SU-DHL-6 (cell line): ENCODE measurements at regions not wholly inside any gene's neighbourhood (a gene's known extent, or its start where the extent isn't known, plus 50 kb on each side); places are given as distances from the start of the nearest gene placed in this dataset.

Experiments used
- H2AFZ ChIP-seq: fragments of 200-600 bp; sonication (generic); 2 replicates; pipeline ENCODE4 v1.6.1; 2014; ENCODE audit warnings: low read depth, mild to moderate bottlenecking, moderate library complexity, mixed read lengths, antibody characterized with exemption, low read length; ENCODE audit not compliant: severe bottlenecking
- H3F3A ChIP-seq: fragments of 200-600 bp; shearing (Covaris generic); 2 replicates; pipeline ENCODE4 v1.6.0; 2016; ENCODE audit warnings: antibody characterized with exemption, mild to moderate bottlenecking; ENCODE audit not compliant: insufficient read depth
- H3K27ac ChIP-seq: fragments of 200-600 bp; sonication (generic); 2 replicates; pipeline ENCODE4 v1.5.1; 2016; ENCODE audit warnings: low read depth, mild to moderate bottlenecking, low read length, moderate library complexity, mixed read lengths
- H3K27me3 ChIP-seq: fragments of 200-600 bp; sonication (generic), shearing (Covaris generic); 2 replicates; pipeline ENCODE4 v1.6.0; 2014; ENCODE audit warnings: mild to moderate bottlenecking, low read length
- H3K36me3 ChIP-seq: fragments of 200-600 bp; sonication (generic); 2 replicates; pipeline ENCODE4 v1.6.1; 2014; ENCODE audit warnings: mild to moderate bottlenecking, low read length, mixed read lengths
- H3K4me2 ChIP-seq: fragments of 300-600, 200-600 bp; shearing (Covaris generic), sonication (generic); 2 replicates; pipeline ENCODE4 v1.6.0; 2014; ENCODE audit warnings: low read length, low read depth, mild to moderate bottlenecking; ENCODE audit not compliant: poor library complexity, severe bottlenecking
- H3K4me3 ChIP-seq: fragments of 200-600 bp; sonication (generic); 2 replicates; pipeline ENCODE4 v1.5.1; 2014; ENCODE audit warnings: antibody characterized with exemption, low read length, mild to moderate bottlenecking, mixed read lengths; ENCODE audit not compliant: insufficient read depth, poor library complexity, severe bottlenecking
- H3K79me2 ChIP-seq: fragments of 200-600 bp; sonication (generic); 2 replicates; pipeline ENCODE4 v1.6.1; 2014; ENCODE audit warnings: mild to moderate bottlenecking, low read length, moderate library complexity; ENCODE audit not compliant: insufficient read depth
- H3K9ac ChIP-seq: fragments of 200-600 bp; sonication (generic); 2 replicates; pipeline ENCODE4 v1.7.0; 2014; ENCODE audit warnings: mild to moderate bottlenecking, low read length
- H3K9me2 ChIP-seq: fragments of 200-600 bp; sonication (generic); replicated peaks from 2 replicates; pipeline ENCODE4 v1.6.1; 2014; ENCODE audit warnings: low read length; ENCODE audit not compliant: insufficient read depth
- H3K9me3 ChIP-seq: fragments of 200-600 bp; sonication (generic); 2 replicates; pipeline ENCODE4 v1.6.1; 2014; ENCODE audit warnings: low read length, mixed read lengths; ENCODE audit not compliant: insufficient read depth
- H4K20me1 ChIP-seq: fragments of 200-600 bp; sonication (generic); 2 replicates; pipeline ENCODE4 v1.6.1; 2014; ENCODE audit warnings: low read depth, mild to moderate bottlenecking, antibody characterized with exemption, low read length, moderate library complexity, mixed read lengths
- CTCF ChIP-seq: fragments of 200-600 bp; sonication (generic); IDR thresholded peaks from one replicate; pipeline ENCODE4 v1.5.1; 2017; ENCODE audit warnings: antibody characterized with exemption, mild to moderate bottlenecking, low read length, moderate library complexity; ENCODE audit not compliant: insufficient read depth, poor library complexity, severe bottlenecking
- EZH2phosphoT487 ChIP-seq: fragments of 200-600 bp; sonication (generic), shearing (Covaris generic); conservative IDR thresholded peaks from 2 replicates; pipeline ENCODE4 v1.6.1; 2018; ENCODE audit warnings: mild to moderate bottlenecking, antibody characterized with exemption, low read length, moderate library complexity, mixed read lengths

- no peak overlapping the region for H3K27ac ChIP-seq
- H3K79me2 ChIP-seq: no peaks in the 10 kb centered on the region
- no peak overlapping the region for H3K4me2 ChIP-seq
- H3K36me3 ChIP-seq: no peaks in the 10 kb centered on the region
- TF ChIP-seq CTCF: no peak
- no peak for TF ChIP-seq EZH2phosphoT487
- no peaks in the 10 kb centered on the region for H3K27me3 ChIP-seq
- no peaks in the 10 kb centered on the region for H3K9me2 ChIP-seq
- H3F3A ChIP-seq: no peaks in the 10 kb centered on the region
- H3K9ac ChIP-seq: no peak overlapping the region
- H4K20me1 ChIP-seq: no peaks in the 10 kb centered on the region
- H2AFZ ChIP-seq: no peak overlapping the region
- H3K4me3 ChIP-seq: no peak overlapping the region
- H3K9me3 ChIP-seq: no peaks in the 10 kb centered on the region
These were observed 158.0 kb downstream of the UTRN start for GRCh38 chr6:144443157-144443556.

GRCh38 chr6:144447472-144447871 lies 162.3 kb downstream of the UTRN start:
- Histone ChIP-seq H3K9me3 (no peaks in the 10 kb centered on the region), H4K20me1 (no peaks in the 10 kb centered on the region), H2AFZ (no peak overlapping the region), H3K27ac (no peak overlapping the region), H3F3A (no peaks in the 10 kb centered on the region), H3K36me3 (no peaks in the 10 kb centered on the region), H3K4me3 (no peak overlapping the region), H3K79me2 (no peaks in the 10 kb centered on the region), H3K4me2 (no peak overlapping the region), H3K9me2 (no peaks in the 10 kb centered on the region), H3K9ac (no peak overlapping the region), H3K27me3 (no peaks in the 10 kb centered on the region)
- no peak for TF ChIP-seq EZH2phosphoT487
- TF ChIP-seq CTCF: no peak

GRCh38 chr6:144449218-144449617 lies 164.1 kb downstream of the UTRN start:
- Histone ChIP-seq H3K9ac (no peak overlapping the region), H2AFZ (no peak overlapping the region), H3K4me2 (no peak overlapping the region), H3F3A (no peaks in the 10 kb centered on the region), H3K9me2 (no peaks in the 10 kb centered on the region), H4K20me1 (no peaks in the 10 kb centered on the region), H3K9me3 (no peaks in the 10 kb centered on the region), H3K27ac (no peak overlapping the region), H3K36me3 (no peaks in the 10 kb centered on the region), H3K27me3 (no peaks in the 10 kb centered on the region), H3K4me3 (no peak overlapping the region), H3K79me2 (no peaks in the 10 kb centered on the region)
- TF ChIP-seq EZH2phosphoT487 (no peak), CTCF (no peak)
